ENCODE measurements at regions not wholly inside any gene's neighbourhood (a gene's known extent, or its start where the extent isn't known, plus 50 kb on each side); places are given as distances from the start of the nearest gene placed in this dataset.

- TF ChIP-seq CTCF (IDR thresholded peaks at IDR 0.05) (no peak), EZH2 (IDR thresholded peaks at IDR 0.05; ENCODE audit: borderline replicate concordance, insufficient read depth, low read depth, low read length, poor library complexity, severe bottlenecking) (no peak)
Observed at GRCh38 chr7:85290269-85290668, 103.4 kb upstream of the SEMA3D start.
